Calu3 (cell line): ENCODE measurements at regions not wholly inside any gene's neighbourhood (a gene's known extent, or its start where the extent isn't known, plus 50 kb on each side); places are given as distances from the start of the nearest gene placed in this dataset.

Source experiments
- BruUV-seq: library from RNA; stranded (reverse); fragments of 400-500 nt; replicated peaks from 2 replicates; lab custom pipeline; 2021; lab: Mats Ljungman, UMichigan
- CTCF ChIA-PET: fragments of 300-600 bp; sonication (Branson Sonifier 250); formaldehyde crosslinking; loops from one replicate; lab custom pipeline; 2022; ENCODE audit warnings: antibody characterized with exemption; lab: Charles Lee
- DNase-seq: peaks from one replicate; pipeline ENCODE4 v3.0.0; 2022
- H3K27ac Mint-ChIP-seq: one replicate; pipeline ENCODE4 v1.8.0; 2022; ENCODE audit warnings: mixed read lengths; ENCODE audit not compliant: unreplicated experiment
- H3K27me3 Mint-ChIP-seq: one replicate; pipeline ENCODE4 v1.8.0; 2022; ENCODE audit warnings: mixed read lengths; ENCODE audit not compliant: unreplicated experiment
- H3K36me3 Mint-ChIP-seq: one replicate; pipeline ENCODE4 v1.8.0; 2022; ENCODE audit warnings: mild to moderate bottlenecking, moderate library complexity, mixed read lengths; ENCODE audit not compliant: insufficient read depth, unreplicated experiment
- H3K4me1 Mint-ChIP-seq: one replicate; pipeline ENCODE4 v1.8.0; 2022; ENCODE audit warnings: mild to moderate bottlenecking, low read depth, mixed read lengths; ENCODE audit not compliant: unreplicated experiment
- H3K4me3 Mint-ChIP-seq: one replicate; pipeline ENCODE4 v1.8.0; 2022; ENCODE audit warnings: mild to moderate bottlenecking, low read depth, moderate library complexity, mixed read lengths; ENCODE audit not compliant: unreplicated experiment
- H3K9me3 Mint-ChIP-seq: one replicate; pipeline ENCODE4 v1.8.0; 2022; ENCODE audit warnings: low read depth, mixed read lengths; ENCODE audit not compliant: unreplicated experiment
- CTCF ChIP-seq: fragments of 200-600 bp; IDR thresholded peaks from one replicate; pipeline ENCODE4 v1.8.0; 2022; ENCODE audit warnings: antibody characterized with exemption; ENCODE audit not compliant: unreplicated experiment
- intact Hi-C: fragments of 100-400 bp; cut with micrococcal nuclease; formaldehyde crosslinking; loops from one replicate; pipeline ENCODE4 v1.10.0; 2022; ENCODE audit not compliant: unreplicated experiment

- intact Hi-C loops = no loop called here
- Mint-ChIP-seq H3K36me3 (no peaks in the 10 kb centered on the region), H3K27me3 (no peaks in the 10 kb centered on the region), H3K4me1 (no peaks in the 10 kb centered on the region), H3K9me3 (peaks cover 11% of the 10 kb centered on the region), H3K4me3 (no peak overlapping the region), H3K27ac (no peak overlapping the region)
- no TSS peak for BruUV-seq
- CTCF ChIA-PET = no interaction called here
- no peak for DNase-seq
- no peak for TF ChIP-seq CTCF
Measured at GRCh38 chr14:84809158-84809557, 720.8 kb upstream of the FLRT2 start.

GRCh38 chr14:84814391-84814790 lies 715.6 kb upstream of the FLRT2 start:
- intact Hi-C loops = no loop called here
- no peaks in the 10 kb centered on the region for H3K36me3 Mint-ChIP-seq
- H3K9me3 Mint-ChIP-seq = peaks cover 15% of the 10 kb centered on the region
- no peak overlapping the region for H3K4me3 Mint-ChIP-seq
- DNase-seq = no peak
- H3K4me1 Mint-ChIP-seq = no peaks in the 10 kb centered on the region
- no TSS peak for BruUV-seq
- TF ChIP-seq CTCF = no peak
- CTCF ChIA-PET = no interaction called here
- H3K27me3 Mint-ChIP-seq = no peaks in the 10 kb centered on the region
- no peak overlapping the region for H3K27ac Mint-ChIP-seq

- Mint-ChIP-seq H3K27me3 (no peaks in the 10 kb centered on the region), H3K4me3 (no peak overlapping the region)
- no TSS peak for BruUV-seq
Measured at GRCh38 chr14:84819528-84819927, 710.4 kb upstream of the FLRT2 start.

GRCh38 chr14:84825481-84826251 lies 704.3 kb upstream of the FLRT2 start:
- CTCF ChIA-PET = interaction anchor here (1.3 kb wide), 1 partner anchor 16 kb away, joined by 3 read pairs; no protein-coding TSS in a partner anchor
- Mint-ChIP-seq H3K4me1 (no peaks in the 10 kb centered on the region), H3K27me3 (no peaks in the 10 kb centered on the region), H3K4me3 (no peak overlapping the region), H3K36me3 (no peaks in the 10 kb centered on the region), H3K9me3 (peaks cover 6% of the 10 kb centered on the region), H3K27ac (no peak overlapping the region)
- intact Hi-C loops = no loop called here
- no peak for DNase-seq
- no peak for TF ChIP-seq CTCF
- no TSS peak for BruUV-seq

More at GRCh38 chr14:84819528-84819927, 710.4 kb upstream of the FLRT2 start:
- intact Hi-C loops = no loop called here
- H3K27ac Mint-ChIP-seq = no peak overlapping the region
- peaks cover 15% of the 10 kb centered on the region for H3K9me3 Mint-ChIP-seq
- CTCF ChIA-PET = no interaction called here
- TF ChIP-seq CTCF = no peak
- no peaks in the 10 kb centered on the region for H3K36me3 Mint-ChIP-seq
- DNase-seq = no peak
- H3K4me1 Mint-ChIP-seq = no peaks in the 10 kb centered on the region
